ENCODE measurements at regions not wholly inside any gene's neighbourhood (a gene's known extent, or its start where the extent isn't known, plus 50 kb on each side); places are given as distances from the start of the nearest gene placed in this dataset.

DNA sequence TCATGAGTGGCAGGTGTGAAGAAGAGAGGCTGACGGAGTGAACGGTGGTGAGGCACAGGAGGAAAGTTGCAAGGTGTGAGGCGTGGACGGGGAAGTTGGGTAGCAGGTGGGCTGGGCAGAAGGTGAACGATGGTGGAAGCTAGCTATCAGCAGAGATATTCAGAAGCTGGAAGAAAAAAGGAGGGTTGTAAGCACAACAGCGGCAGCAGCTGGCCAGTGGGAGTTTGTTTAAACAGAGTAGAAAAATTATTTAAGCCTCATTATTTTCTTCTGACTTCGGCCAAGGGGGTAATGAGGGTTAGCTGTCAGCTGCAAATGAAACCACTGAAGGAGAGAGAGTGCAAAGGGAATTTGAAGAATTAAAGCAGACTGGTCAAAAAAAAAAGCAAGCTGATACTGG is 62.1 kb upstream of the PRKAR2B start:
- H3K4me1 ChIP-seq (ENCODE audit: control insufficient read depth in 2 of 2, insufficient read depth in 2 of 2, low read length in 2 of 2): no peaks in the 10 kb centered on the region
- H3K27me3 Mint-ChIP-seq: no peaks in the 10 kb centered on the region
- no peak overlapping the region for H3K4me2 ChIP-seq (replicated peaks; ENCODE audit: low read depth, low read length, poor library complexity, severe bottlenecking)
- WGBS (ENCODE audit: insufficient coverage): 91% methylated on average over 5 of the region's 7 CpGs
- POLR2A ChIA-PET: no interaction called here
- ATAC-seq (ENCODE audit: low read depth): no peak
- CTCF ChIA-PET: no interaction called here
- no peaks in the 10 kb centered on the region for H3K9me3 ChIP-seq (ENCODE audit: control extremely low read depth in 1 of 3, control insufficient read depth in 2 of 3, insufficient read depth in 1 of 3, low read length in 2 of 3)
- H3K9ac ChIP-seq (ENCODE audit: low read length): no peak overlapping the region
- no peak overlapping the region for H3K27ac ChIP-seq (ENCODE audit: low read length in 2 of 2)
- no peaks in the 10 kb centered on the region for H3K36me3 ChIP-seq (replicated peaks in 1 of 2; ENCODE audit: control extremely low read depth in 1 of 2, control insufficient read depth in 1 of 2, extremely low read depth in 1 of 2, insufficient read depth in 2 of 2, low read length in 1 of 2)
- H3K4me1 Mint-ChIP-seq: no peaks in the 10 kb centered on the region
- intact Hi-C loops (cut with micrococcal nuclease): no loop called here
- TF ChIP-seq CTCF (IDR thresholded peaks at IDR 0.05): no peak
- no peak for TF ChIP-seq EZH2 (IDR thresholded peaks at IDR 0.05; ENCODE audit: borderline replicate concordance, insufficient read depth, low read depth, low read length, poor library complexity, severe bottlenecking)
- H3K4me3 Mint-ChIP-seq: no peak overlapping the region
- H3K79me2 ChIP-seq (ENCODE audit: control insufficient read depth, insufficient read depth, low read length): no peaks in the 10 kb centered on the region
- DNase-seq: no peak
- no peaks in the 10 kb centered on the region for H3K27me3 ChIP-seq (replicated peaks in 1 of 4; ENCODE audit: control extremely low read depth in 1 of 4, control insufficient read depth in 3 of 4, insufficient read depth in 4 of 4, low read length in 3 of 4)
- no peak overlapping the region for H2AFZ ChIP-seq (ENCODE audit: insufficient read depth, low read depth, low read length, poor library complexity, severe bottlenecking)
- no peaks in the 10 kb centered on the region for H3K9me3 Mint-ChIP-seq (ENCODE audit: insufficient read depth)
- H4K20me1 ChIP-seq (ENCODE audit: control insufficient read depth, insufficient read depth, low read length, poor library complexity, severe bottlenecking): no peaks in the 10 kb centered on the region
- no peak overlapping the region for H3K4me3 ChIP-seq (ENCODE audit: control extremely low read depth in 1 of 5, extremely low read depth in 1 of 5, insufficient read depth in 1 of 5, low read depth in 2 of 5, low read length in 4 of 5)
- H3K27ac Mint-ChIP-seq: no peak overlapping the region

- no peak overlapping the region for H3K4me3 Mint-ChIP-seq
- no peaks in the 10 kb centered on the region for H3K27me3 Mint-ChIP-seq
- ATAC-seq (ENCODE audit: low read depth): no peak
- Histone ChIP-seq H4K20me1 (ENCODE audit: control insufficient read depth, insufficient read depth, low read length, poor library complexity, severe bottlenecking) (no peaks in the 10 kb centered on the region), H3K4me1 (ENCODE audit: control insufficient read depth in 2 of 2, insufficient read depth in 2 of 2, low read length in 2 of 2) (no peaks in the 10 kb centered on the region), H3K79me2 (ENCODE audit: control insufficient read depth, insufficient read depth, low read length) (no peaks in the 10 kb centered on the region), H3K27ac (ENCODE audit: low read length in 2 of 2) (no peak overlapping the region), H3K27me3 (replicated peaks in 1 of 4; ENCODE audit: control extremely low read depth in 1 of 4, control insufficient read depth in 3 of 4, insufficient read depth in 4 of 4, low read length in 3 of 4) (no peaks in the 10 kb centered on the region), H3K9me3 (ENCODE audit: control extremely low read depth in 1 of 3, control insufficient read depth in 2 of 3, insufficient read depth in 1 of 3, low read length in 2 of 3) (no peaks in the 10 kb centered on the region), H2AFZ (ENCODE audit: insufficient read depth, low read depth, low read length, poor library complexity, severe bottlenecking) (no peak overlapping the region), H3K9ac (ENCODE audit: low read length) (no peak overlapping the region), H3K4me3 (ENCODE audit: control extremely low read depth in 1 of 5, extremely low read depth in 1 of 5, insufficient read depth in 1 of 5, low read depth in 2 of 5, low read length in 4 of 5) (no peak overlapping the region), H3K4me2 (replicated peaks; ENCODE audit: low read depth, low read length, poor library complexity, severe bottlenecking) (no peak overlapping the region), H3K36me3 (replicated peaks in 1 of 2; ENCODE audit: control extremely low read depth in 1 of 2, control insufficient read depth in 1 of 2, extremely low read depth in 1 of 2, insufficient read depth in 2 of 2, low read length in 1 of 2) (no peaks in the 10 kb centered on the region)
- H3K4me1 Mint-ChIP-seq: no peaks in the 10 kb centered on the region
- TF ChIP-seq EZH2 (IDR thresholded peaks at IDR 0.05; ENCODE audit: borderline replicate concordance, insufficient read depth, low read depth, low read length, poor library complexity, severe bottlenecking) (no peak), CTCF (IDR thresholded peaks at IDR 0.05) (no peak)
- ChIA-PET POLR2A (no interaction called here), CTCF (no interaction called here)
- intact Hi-C loops (cut with micrococcal nuclease): no loop called here
- 97% methylated on average over 5 of the region's 5 CpGs for WGBS (ENCODE audit: insufficient coverage)
- DNase-seq: no peak
- H3K9me3 Mint-ChIP-seq (ENCODE audit: insufficient read depth): no peaks in the 10 kb centered on the region
- H3K27ac Mint-ChIP-seq: no peak overlapping the region
Measured at GRCh38 chr7:106984034-106984433, 60.5 kb upstream of the PRKAR2B start.
